HG02938 (cell line): ENCODE measurements at regions not wholly inside any gene's neighbourhood (a gene's known extent, or its start where the extent isn't known, plus 50 kb on each side); places are given as distances from the start of the nearest gene placed in this dataset.

ENCODE experiments used
- ATAC-seq: cut with Tn5 transposase; IDR thresholded peaks from one replicate; pipeline ENCODE4 v1.9.1; 2021; ENCODE audit warnings: mild to moderate bottlenecking, moderate library complexity; ENCODE audit not compliant: unreplicated experiment

GRCh38 chr1:90412563-90412962, 304.5 kb downstream of the BARHL2 start:
- no peak for ATAC-seq

GRCh38 chr1:90411185-90411584, 305.9 kb downstream of the BARHL2 start:
- no peak for ATAC-seq

DNA sequence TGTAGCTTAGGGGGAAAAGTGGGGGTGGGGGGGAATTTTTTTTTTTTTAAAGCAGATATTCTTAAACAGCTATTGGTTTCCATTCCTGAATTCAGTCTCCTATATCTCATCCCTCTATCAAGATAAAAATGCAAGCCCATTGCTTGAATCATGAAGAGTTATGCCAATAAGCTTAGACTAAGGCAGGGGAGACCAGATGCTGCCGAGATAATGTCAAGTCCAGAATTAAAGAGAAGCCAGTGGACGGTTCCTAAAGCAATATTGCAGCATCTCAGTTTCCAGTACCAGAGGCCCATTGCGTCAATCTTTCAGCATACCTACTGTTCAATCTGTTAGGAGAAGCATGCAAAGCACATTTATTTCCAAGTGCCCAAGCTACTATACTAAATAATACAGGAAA, 309.4 kb downstream of the BARHL2 start:
- ATAC-seq: no peak

DNA sequence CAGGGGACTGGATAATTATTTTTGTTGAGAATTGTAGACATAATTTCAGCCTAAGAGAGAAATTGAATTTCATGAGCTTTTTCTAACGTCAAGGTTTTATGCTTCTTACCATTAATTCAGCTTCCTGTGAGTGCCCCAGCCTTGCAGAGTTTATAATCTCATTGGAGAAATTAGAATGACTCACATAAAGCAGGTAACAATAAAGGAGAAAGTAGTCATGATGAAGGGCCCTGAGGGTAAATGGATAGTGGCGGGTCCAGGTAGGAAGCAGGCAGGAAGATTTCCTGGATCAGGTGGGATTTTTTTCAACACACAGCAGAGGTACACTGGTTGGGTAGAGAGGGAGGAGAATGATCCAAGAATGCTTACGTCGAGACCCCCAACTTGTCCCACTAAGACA, 311.4 kb downstream of the BARHL2 start:
- ATAC-seq: no peak

DNA sequence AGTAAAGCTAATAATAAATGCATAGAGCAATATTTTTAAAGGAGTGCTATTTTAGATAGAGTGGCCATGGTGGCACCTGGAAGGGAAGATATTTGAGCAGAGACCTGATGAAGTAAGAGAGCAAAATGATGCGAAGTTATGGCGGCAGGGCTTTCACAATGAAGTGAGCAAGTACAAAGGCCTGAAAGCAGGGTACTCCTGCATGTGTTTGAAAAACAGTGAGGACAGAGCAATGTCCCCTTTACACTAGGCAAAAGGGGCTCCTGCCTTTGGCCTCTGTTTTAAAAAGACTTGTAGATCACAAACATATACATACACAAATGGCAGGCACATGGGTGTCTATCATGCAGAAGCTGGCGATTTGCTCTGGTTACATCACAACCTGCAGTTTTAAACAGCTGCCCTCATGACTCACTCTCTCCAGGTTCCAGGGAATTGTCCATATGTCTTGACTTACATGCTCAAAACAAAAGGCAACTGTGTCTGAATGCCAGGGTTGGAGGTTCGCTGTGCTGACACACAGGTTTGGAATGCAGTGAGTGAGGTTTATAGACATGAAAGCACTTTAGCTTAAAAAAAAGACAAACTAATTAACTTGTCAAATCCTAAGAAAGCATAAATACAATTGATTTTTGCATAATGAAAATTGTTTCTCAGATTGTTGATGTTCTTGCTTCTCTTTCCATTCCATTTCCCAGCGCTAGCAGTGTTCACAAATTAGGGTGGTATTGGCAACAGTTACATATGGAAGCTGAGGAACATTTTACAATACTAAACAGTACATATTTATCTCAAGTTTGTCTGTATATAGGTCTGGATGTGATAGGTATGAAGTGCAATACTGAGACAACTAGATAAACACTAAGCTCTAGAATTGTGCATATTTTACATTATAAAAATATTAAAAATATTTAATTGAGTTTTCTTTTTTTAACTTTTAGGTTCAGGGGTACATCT, 313.9 kb downstream of the BARHL2 start:
- ATAC-seq: no peak

DNA sequence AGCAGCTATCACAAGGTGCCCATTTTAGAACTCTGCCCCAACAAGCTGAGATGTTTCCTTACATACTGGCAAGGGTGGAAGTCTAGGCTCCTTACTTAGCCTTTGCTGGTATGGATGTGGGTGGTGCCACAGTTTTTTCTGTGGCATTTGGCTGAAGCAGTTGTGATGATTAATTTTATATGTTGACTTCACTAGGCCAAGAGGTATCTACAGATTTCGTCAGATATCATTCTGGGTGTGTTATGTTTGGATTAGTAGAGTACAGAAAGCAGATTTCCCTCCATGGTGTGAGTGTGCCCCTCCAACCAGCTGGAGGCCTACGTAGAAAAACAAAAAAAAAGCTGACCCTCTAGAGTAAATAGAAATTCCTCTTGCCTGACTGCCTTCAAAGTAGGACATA, 317.0 kb downstream of the BARHL2 start:
- no peak for ATAC-seq

- ATAC-seq: no peak
Measured at GRCh38 chr1:90396917-90397316, 320.2 kb downstream of the BARHL2 start.

DNA sequence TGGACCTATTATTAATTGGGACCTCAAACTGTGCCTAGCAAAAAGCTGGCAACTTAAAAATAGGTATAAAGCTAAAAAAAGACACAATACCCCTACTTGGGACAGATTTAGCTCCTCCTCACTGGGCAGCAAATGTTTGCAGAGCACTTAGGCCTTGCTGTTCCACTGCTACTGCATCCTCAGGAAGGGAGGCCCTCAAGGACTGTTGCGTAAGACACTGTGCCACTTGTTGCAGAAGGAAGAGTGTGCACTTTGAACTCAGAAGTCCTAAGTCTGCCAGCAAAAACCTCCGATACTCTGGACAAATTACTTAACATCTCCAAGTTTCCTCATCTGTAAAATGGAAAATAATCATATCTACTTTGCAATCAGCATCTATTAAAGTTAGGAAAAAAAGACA, 322.9 kb downstream of the BARHL2 start:
- no peak for ATAC-seq

GRCh38 chr1:90393025-90393424, 324.1 kb downstream of the BARHL2 start:
- ATAC-seq: no peak

GRCh38 chr1:90391126-90391525, 326.0 kb downstream of the BARHL2 start:
- no peak for ATAC-seq

DNA sequence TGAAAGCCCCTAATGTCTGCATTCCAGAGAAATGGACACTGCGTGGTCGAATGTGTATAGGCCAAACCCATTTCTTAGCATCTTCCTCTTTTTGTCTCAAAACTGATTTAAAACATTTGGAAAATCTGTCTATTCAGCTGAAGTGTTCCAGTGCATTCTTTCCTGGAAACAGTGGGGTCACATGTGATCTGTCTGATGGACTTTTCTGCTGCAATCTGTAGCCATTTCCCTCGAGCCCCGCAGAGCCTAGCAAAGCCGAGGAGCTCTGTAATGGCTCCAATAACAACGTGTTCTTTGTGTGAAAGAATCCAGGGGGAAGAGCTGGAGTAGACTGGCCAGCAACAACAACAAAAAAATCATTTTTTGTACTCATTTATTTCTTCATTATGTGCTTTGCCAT, 329.3 kb downstream of the BARHL2 start:
- ATAC-seq: no peak

DNA sequence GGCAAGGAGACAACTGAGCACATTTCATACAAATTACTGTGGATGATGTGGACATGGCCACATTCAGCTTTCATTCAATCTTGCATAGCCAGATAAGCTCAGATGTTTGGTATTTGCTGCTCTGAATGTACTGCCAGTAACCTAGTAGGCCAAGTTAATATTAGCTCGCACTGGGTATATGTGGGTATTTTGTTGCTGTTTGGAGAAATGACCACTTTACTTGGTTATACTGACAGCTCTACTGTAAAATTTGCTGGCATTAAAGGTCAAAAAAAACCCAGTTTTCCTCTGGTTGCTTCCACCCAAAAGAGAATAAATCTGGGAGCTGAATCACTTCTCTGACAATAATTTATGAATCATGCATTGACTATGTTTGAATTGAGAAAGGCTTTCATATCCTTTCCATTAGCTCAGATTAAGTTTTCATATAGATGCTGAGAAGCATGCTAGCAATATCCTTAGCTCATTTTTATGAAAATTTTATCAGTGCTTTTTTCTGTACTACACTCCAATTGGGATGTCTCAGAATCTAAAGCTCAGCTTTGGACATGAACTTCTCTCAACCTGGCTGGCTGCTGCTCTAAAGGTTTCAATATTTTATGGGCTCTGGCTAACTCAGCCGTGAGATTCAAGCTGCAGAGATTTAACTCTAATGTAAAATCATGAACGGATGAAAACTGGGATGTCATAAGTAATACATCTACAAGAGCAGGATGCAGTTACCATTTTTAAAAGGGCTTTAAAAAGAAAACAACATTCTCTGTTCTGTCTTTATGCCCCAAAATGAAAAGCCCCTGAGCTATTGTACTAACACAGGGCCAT, 330.0 kb downstream of the BARHL2 start:
- no peak for ATAC-seq

DNA sequence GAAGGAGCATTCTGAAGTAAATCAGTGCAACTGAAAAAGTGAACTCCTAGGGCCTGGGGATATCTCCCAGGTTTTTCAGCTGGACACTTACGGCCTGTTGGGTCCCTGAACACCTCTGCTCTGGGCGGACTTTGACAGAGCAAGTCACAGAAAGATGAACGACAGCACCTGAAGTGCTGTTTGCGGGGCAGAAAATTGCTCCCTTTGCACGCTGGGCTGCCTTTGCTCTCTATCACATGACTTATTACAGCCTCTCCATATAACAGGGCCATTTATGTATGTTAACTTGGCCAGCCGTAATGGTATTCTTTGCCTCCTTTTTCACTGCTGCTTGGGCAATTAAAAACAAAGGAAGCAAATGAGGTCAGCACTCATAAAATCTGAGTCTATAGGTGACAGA, 332.9 kb downstream of the BARHL2 start:
- ATAC-seq: no peak

GRCh38 chr1:90382161-90382560, 334.9 kb downstream of the BARHL2 start:
- no peak for ATAC-seq

DNA sequence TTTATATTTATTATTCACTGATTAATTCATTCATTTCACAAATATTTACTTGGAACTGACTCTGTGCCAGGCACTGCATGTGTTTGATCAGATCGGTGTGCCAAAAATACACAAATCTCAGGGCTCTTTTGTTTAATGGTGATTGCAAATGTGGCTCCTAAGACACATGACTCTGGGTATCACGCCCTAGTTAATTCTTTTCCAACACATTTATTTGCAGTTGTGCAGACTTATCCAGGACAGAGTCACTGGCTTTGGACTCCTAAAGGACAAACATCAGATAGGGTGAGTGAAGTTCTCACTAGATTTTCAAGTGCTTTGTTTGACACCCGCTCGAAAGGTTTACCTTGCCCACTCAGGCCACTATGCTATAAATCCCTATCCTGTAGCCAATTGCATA, 335.5 kb downstream of the BARHL2 start:
- ATAC-seq: no peak

GRCh38 chr1:90371448-90371813, 345.7 kb downstream of the BARHL2 start:
- ATAC-seq: no peak

DNA sequence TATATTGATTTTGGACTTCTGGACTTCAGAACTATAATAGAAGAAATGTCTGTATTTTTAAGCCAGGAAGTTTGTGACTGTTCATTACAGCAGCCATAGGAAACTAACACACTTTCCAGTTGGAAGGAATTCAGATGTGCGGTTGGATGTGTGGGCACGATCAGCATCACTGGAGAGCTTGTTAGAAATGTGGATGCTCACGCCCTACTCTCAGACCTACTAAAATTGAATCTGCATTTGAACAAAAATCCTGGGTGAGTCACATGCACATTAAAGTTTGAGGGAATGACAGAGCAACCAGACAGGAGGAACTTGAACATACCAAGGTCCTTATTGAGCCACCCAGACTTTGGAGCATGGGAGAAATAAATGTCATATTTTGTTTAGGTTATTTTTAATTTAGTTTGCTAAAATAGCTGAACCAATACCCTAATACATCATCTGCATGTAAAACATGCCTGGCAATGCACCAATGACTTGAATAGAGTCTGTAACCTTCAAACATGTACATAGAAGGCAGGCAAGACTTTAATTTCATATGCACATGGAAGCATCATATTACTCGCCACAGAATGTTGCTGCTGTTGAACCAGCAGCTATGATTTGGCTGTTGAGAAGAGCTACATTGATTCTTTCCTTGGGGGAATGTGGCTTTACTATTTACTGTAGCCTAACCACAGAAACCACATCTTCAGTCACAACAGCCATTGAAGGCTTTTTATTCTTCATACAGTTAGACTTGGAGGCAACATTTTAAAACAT, 346.2 kb downstream of the BARHL2 start:
- no peak for ATAC-seq

DNA sequence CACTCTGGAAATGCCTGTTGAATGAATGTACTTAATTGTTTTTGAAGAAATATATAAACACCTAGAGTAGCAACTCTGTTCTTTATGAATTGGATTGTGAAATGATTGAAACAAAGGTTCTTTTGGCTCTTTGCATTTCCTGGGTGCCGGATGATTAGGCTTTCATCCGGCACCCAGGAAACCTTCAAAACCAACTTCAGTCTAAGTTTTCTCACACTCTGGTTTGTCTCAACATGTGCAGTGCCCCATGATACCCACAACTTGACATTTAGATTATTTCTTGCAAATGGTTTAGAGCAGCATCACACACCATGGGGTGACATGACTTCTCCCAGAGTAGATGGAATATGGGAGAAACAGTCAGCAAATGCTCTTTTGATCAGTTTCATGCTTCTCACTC, 354.9 kb downstream of the BARHL2 start:
- no peak for ATAC-seq

DNA sequence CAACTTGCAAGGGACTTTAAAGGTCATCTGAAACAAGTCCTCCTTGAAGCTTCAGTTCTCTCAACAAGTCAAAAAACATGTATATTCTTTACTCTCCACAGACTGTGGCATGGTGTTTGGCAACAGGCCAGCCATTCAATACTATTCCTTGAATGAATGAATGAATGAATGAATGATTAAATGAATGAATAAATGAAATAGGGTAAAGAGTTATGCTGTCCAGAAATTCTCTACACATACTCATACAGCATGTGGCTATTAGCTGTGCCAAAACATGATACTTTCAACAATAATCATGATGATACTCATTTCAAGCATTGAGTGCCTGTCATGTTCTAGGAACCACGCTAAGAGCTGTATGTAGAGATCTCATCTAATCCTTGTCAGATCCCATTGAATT, 356.1 kb downstream of the BARHL2 start:
- no peak for ATAC-seq

- no peak for ATAC-seq
Measured at GRCh38 chr1:90359994-90360393, 357.1 kb downstream of the BARHL2 start.

GRCh38 chr1:90358448-90358847, 358.7 kb downstream of the BARHL2 start:
- no peak for ATAC-seq
